Hematopoietic multipotent progenitor cell (in vitro differentiated cells): ENCODE measurements at regions not wholly inside any gene's neighbourhood (a gene's known extent, or its start where the extent isn't known, plus 50 kb on each side); places are given as distances from the start of the nearest gene placed in this dataset.

Experiments used
- DNase-seq, 3 donors: peaks; one replicate each; pipeline ENCODE4 v3.0.0-alpha.2; 2011 to 2015; ENCODE audit warnings: low read depth in 2 of 3, low spot score in 2 of 3

DNA sequence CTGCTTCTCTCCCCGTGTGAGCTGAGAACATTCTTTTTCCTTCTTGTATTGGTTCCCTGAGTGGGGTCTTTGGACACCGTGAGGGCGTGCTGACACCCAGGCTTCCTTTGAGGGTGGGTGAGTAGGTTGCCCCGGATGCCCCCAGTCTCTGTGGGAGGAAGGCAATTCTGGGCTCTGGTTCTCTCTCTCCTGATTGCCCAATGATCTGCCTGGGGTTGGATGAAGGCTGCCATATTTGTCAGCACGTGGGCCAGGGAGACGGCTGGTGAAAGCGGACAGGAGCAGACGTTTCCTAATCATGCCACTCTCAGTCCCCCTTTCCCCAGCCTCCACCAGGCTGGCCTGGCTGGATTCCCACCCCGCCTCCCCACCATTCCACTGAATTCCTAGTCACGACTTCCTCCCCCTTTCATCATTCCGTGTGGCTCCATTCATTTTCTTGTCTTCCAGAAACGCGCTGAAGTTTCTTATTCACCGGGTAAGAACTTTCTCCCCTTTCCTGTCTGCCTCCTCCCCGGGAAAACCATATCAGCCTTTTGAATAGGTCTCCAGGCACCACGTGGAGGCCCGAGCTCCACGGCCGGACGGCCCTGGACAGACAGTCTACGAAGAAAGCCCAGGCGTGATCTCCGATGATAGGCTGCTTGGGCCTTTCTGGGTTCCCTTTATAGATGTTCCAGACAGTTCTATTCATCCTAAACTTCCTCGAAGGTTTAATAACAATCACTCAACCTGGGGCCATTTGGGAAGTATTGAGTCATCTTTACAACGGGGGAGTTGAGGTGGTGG, 98.7 kb upstream of the NPTX2 start:
- no peak for DNase-seq

DNA sequence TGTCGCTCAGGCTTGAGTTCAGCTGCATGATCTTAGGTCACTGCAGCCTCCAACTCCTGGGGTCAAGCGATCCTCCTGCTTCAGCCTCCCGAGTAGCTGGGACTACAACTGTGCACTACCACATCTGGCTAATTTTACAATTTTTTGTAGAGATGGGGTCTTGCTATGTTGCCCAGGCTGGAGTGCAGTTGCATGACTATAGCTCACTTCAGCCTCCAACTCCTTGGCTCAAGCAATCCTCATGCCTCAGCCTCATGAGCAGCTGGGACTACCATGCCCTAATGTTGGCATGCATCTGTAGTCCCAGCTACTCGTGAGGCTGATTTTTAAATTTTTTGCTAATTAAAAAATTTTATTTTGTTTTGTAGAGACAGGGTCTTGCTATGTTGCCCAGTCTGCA, 101.9 kb upstream of the NPTX2 start:
- no peak for DNase-seq

DNA sequence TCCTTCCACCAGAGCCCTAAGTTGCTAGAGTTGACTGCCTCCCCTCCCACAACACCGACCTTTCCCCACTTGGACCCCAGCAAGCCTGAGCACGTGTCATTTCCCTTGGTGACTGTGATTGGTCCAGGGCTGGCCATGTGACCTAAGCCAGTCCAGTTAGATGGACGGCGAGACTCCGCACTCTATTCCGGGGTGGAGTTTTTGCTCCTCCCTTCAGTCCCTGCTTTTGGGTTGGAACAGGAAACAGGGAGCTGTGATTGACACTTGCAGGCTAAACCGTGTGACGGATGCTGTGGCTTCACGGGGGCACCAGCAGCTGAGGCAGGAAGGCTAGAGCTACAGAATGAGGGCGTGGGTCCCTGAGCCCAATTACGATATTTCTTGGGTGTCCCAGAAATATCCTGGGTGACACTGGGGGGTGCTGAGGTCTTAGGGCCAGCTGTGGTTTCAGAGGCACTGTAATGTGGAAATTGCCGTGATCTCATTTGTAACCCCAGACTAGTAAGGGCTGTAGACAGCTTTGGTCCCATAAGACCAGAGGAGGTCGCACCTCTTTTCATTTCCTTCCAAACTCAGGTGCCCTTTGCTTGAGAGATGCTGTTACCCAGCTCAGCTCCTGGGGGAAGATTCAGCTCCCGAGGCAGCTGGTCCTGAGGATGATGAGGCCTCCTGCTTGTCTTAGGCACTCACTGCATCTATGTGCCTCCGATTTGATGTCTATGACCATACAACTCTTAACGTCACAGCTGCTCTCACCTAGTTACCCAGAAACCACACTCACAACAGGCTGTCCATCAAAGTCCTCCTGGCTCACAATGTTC, 102.7 kb upstream of the NPTX2 start:
- no peak for DNase-seq

DNA sequence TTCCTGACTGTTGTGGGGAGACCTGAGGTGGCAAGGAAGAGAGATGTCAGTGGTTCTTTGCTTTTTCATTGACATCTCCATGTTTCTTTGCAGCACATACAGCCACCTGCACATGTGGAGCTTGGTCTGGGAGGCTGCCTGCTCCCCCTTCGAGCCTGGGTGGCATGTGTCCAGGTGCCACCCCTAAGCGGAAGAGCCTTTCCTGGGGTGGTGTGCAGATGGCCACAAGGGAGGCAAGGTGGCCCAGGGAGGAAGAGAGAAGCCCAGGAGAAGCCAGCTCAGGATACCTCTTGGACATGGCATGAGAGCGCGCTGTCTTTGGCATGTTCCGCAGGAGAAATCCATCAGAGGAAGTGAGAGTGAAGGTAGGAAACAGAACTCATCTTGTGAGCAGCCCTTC, 105.9 kb upstream of the NPTX2 start:
- DNase-seq = no peak

DNA sequence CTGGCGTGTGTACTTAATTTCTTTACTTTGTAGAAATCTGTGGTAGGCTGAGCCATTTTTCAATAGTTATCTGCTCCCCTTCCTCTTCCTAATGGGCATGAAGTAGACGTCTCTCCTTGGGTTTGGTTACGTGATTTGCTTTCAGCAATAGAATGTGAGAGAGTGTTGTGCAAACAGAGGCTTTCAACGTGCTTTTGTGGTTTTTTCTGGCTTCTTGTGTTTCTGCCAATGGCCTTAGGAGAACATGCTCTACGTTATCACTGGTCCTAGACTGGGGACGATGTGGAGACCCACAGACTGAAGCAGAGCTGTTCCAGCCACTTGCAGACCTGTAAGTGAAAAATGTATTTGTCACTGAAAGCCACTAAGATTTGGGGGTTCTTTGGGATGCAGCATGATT, 107.2 kb upstream of the NPTX2 start:
- DNase-seq = no peak

DNA sequence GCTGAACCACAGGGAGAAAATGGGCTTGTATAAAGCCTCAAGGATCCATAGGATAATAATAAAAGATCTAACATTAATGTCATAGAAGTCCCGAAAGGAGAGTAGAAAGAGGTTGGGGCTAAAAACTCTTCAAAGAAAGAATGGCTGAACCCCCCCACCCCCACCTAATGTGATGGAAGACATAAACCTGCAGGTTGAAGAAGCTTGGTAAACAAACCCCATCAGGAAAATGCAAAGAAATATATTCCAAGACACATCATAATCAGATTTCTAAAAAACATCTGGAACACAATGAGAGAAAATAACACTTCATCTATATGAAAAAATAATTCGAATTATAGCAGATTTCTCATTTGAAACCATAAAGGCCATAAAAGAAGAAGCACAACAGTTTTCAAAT, 105.6 kb upstream of the BAIAP2L1 start:
- DNase-seq = no peak

DNA sequence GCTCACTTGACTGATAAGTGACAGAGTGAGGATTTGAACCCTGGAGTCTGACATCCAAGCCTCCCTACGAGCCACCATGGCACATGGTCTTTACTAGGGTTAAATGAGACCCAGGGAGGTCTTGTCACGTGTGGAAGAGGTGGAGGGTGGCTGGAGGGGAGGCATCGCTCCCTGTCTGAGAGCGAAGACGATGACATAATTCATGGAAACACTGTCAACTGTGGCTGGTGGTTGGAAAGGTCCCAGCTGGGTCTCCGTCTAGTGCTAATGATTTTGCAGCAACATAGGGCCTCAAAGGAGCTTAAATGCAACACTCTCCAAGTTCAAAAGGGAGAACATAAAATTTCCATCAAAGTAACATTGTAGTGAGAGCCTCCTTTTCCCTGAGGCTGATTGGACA, 99.9 kb upstream of the BAIAP2L1 start:
- no peak for DNase-seq

DNA sequence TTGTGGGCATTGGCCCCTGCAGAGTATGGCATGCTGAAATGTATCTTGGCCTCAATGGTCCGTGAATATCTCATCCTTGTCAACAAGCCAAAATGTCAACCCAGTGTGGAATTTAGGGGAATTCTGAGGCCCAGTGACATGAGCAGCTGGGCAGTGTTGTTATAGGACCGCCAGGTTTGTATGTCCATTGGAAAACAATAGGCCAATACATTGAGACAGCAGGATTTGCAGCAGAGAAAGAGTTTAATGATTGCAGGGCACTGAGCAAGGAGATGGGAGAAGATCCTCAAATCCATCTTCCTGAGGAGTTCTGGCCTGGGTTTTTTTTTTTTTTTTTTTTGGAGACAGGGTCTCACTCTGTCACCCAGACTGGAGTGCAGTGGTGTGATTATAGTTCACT, 95.7 kb upstream of the BAIAP2L1 start:
- no peak for DNase-seq

DNA sequence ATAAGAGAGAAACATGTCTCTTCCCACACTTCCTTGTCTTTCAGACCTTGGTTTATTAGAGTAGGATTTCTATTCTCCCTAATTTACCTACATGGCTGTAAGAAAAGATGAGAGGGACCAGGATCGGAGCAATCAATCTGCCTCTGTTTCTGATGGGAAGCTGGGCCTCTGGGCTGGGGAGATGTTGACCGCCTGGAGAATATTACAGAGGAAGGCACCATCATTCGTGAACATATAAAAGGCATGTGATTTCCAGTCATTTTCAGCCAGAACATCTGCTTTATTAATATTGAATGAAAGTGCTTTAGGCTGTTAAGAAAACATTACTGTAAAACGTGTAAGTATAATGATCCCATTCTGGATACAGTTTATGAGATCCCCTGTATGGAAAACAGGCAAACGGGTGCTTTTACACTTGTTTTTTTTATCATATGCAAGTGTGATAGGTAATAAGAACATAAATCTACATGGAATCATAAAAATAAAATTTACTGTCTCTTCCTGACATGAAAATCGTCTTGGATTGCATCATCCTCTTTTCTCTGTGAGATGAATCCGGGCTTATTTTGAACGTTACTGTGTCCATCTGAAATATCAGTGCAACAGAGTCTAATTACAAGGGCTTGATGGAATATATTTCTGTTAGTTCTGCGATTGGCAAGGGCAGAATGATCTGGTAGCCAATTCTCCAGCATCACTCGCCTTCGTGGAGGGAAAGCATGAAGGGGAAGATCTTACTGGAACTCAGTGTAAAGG, 94.5 kb upstream of the BAIAP2L1 start:
- no peak for DNase-seq

DNA sequence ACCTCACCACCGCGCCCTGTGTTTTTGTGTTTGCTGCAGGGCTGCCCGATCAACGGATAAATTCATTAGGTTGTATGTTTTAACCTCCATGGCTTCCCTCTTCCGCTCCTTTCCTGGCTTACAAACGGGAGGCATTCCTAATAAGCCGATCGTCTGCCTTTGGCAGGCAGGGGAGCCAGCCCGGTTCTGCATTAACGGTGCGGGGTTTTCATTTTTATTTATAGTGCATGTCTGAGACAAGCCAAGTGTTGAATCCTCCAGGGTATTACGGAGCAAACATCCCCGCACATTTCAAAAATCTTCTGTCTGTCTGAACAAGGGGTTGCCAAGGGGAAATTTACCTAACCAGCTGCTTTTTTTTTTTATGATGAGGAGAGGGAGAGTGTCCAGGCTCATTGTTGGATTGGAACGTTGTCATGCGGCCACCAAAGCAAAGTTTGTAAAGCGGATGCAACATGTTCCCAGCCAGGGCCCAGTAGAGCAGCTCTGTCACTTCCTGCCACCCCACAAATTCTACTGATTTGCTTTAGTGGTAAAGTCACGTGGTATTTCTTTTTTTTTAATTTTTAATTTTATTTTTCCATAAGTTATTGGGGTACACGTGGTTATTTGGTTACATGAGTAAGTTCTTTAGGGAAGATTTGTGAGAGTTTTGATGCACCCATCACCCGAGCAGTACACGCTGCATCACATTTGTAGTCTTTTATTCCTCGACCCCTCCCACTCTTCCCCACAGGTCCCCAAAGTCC, 92.3 kb upstream of the BAIAP2L1 start:
- DNase-seq = no peak

DNA sequence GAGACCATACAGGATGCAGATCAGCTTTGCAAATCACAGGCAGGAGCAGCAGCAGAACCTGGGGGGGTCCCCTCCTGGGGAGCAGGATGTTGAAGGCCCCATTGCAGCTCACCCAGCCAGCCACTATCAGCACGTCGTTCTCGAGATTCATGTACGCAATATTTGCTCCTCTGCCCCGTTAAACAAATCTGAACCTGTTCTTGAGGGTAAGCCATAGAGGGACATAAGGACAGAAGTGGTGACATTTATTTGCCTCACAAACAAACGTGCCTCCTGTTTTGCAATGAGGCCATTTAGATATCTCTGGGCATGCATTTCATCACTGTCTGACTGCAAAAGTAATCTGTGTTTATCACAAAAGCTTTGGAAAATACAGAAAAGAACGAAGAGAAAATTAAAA, 87.3 kb upstream of the BAIAP2L1 start:
- DNase-seq = no peak

DNA sequence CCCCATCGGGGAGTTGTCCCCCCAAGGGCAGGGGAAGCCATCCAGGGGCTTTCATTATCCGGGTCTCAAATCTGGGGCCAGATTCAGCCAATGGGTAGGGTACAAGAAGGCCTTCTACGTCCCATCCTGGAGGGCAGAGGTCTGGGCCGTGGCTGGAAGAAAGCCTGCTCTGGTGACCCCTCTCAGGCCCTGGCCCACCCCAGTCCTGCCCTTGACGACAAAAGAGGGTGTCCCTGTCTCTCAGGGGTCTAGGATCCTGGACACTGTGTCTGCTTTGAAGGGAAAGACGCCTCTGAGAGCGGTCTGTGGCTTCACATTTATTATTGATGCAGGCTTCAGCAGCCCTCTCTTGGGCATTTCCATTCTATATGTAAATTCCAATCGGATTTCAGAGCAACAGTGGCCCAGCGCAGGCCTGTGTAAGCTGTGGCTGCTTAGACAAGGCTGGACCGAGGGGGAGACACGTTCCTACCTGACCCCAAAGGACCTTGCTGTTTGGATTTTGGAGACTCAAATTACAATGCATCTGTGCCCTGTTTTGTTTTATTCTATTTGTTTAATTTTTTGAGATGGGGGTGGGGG, 83.2 kb upstream of the BAIAP2L1 start:
- DNase-seq = no peak

DNA sequence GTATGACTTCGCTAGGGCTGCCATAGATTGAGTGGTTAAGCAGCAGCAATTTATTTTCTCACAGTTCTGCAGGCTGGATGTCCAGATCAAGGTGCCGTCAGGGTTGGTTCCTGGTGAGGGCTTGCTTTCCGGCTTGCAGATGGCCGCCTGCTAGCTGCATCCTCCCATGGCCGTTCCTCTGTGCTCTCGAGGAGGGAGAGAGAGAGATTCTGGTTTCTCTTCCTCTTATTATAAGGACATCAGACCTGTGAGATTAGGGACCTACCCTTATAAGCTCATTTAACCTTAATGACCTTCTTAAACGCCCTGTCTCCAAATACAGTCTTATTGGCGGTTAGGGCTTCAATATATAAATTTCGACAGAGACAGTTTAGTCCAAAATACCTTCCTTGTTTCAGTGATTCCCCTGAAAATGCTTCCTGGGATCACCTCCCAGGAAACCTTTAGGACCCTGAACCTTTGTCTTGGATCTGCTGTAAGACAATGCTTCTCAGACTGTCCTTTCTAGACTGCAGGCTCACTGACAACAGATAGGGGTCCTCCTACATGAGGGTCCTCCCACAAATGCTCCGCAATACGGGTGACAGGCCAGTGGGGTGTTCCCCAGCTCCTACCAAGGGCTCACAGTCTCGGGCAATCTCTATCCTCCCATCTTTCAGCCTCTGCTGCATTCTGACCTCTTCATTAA, 82.5 kb upstream of the BAIAP2L1 start:
- DNase-seq = no peak

DNA sequence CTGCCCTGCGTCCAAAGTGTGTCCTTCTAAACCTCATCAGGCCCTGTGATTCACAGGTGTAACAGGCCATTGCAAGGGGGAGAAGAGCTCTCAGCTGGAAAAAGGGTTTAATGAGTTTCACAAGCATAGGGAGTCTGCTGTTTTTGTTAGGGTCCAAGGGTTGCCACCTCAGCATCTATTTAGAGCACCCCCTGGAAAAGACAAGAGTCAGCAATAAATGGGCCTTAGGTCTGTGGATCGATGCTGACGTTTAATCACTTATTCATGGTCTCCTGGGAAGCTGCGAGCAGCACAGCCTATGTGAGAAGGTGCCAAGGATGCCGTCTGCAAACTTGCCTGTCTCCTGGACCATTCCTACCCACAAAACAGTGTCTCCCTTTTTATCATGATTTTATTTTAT, 78.4 kb upstream of the BAIAP2L1 start:
- DNase-seq = no peak

DNA sequence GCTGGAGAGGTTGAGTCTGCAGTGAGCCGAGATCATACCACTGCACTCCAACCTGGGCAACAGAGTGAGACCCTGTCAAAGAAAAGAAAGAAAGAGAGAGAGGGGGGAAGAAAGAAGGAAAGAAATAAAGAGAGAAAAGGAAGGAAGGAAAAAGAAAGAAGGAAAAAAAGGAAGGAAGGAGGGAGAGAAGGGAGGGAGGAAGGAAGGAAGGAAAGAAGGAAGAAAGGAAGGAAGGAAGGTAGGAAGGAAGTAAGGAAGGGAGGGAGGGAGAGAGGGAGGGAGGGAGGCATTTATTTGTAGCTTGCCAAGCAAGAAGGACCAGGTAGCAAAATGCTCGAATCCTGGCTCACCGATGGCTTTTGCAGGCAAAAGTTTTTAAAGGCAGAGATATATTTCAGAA, 74.5 kb upstream of the BAIAP2L1 start:
- DNase-seq = no peak

DNA sequence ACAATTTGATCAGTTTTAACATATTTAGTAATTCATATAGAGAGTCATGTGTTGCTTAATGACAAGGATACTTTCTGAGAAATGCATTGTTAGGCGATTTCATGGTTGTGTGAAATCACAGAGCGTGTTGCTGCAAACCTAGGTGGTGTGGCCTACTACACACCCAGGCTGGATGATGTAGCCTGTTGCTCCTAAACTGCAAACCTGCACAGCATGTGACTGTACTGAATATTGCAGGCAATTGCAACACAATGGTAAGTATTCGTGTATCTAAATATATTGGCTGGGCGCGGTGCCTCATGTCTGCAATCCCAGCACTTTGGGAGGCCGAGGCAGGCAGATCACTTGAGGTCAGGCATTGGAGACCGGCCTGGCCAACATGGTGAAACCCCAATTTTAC, 73.7 kb upstream of the BAIAP2L1 start:
- no peak for DNase-seq

DNA sequence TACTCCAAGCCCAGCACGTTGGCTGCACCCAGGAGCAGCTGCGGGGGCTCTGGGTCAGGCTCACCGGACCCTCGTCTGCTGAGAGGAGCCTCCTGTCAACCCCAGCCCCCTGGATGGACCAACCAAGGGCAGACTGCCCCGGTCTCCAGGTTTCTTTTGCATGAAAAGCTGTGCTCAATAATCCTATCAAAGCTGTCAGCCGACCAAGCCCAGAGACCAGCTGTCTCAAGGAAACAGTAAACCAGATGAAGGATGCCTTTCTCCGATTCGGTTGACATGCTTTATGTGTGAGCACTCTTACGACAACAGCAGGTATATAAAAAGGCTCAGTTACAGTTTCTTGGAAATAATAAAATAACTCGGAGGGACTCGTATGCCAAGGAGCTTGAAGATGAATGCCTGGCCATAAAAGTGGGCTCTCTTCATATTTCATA, 71.6 kb upstream of the BAIAP2L1 start:
- no peak for DNase-seq

DNA sequence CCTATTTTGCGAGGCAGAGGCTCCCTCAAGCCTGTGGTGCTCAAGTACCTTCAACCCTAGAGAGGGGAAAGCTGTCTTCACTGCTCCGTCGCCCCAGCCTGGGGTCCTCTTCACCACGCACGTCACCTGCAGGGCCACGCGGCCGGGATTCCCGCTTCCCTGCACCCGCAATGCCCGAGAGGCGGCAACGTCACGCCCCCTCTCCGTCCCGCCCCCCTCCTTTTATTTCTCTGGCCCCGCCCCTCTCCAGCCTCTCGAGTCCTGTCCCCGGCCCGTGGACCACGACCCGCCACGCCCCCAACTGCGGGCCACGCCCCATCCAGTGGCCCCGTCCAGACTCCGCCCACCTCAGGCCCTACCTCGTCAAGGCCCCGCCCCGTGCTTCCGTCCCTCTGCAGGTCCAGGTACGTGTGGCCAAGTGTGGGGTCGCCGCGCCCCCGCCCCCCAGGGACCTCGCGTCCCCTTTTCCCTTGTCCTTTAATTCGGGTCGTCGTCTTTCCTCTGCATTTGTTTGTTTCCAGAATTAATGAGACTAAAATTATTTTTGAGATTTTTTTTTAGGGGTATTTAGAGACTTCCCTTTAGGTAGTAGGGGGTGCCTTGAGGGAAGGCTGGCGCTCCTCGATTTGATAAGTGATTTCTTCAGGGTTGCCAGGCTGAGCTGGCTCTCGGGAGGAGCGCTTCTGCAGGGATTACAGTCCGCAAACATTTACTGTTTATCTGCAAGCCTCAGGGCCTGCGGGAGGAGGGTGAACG, 69.8 kb upstream of the BAIAP2L1 start:
- peak in 2 of 3 donors; percentile 29 to 39 for DNase-seq

DNA sequence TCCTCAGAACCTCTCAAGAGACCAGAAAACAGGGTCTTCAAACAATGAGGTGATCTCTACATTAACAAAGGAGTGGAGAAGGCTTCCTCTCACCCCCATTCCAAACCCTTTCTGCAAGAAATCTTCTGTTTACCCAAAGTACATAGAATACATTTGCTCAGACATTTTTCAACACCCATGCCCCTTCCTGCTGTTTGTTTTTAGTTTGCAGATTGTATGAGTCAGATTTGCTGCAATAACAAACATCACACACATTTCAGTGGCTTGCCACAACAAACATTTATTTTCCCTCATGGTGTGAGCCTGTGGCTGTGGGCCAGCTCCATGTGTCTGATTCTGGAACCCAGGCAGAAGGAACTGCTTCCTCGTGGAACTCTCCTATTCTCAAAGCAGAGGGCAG, 68.2 kb upstream of the BAIAP2L1 start:
- DNase-seq = no peak
